ENCODE measurements at regions not wholly inside any gene's neighbourhood (a gene's known extent, or its start where the extent isn't known, plus 50 kb on each side); places are given as distances from the start of the nearest gene placed in this dataset.

- Histone ChIP-seq H3K27ac (ENCODE audit: low read depth, low read length) (no peak overlapping the region), H4K91ac (ENCODE audit: low read depth, low read length) (no peak overlapping the region), H3K27me3 (ENCODE audit: insufficient read depth, low read length) (no peaks in the 10 kb centered on the region), H3K4me3 (ENCODE audit: low read depth, low read length) (no peak overlapping the region), H3K9ac (ENCODE audit: low read length) (no peak overlapping the region), H4K8ac (ENCODE audit: low read depth, low read length) (no peak overlapping the region), H2BK12ac (ENCODE audit: low read length) (no peak overlapping the region), H2BK120ac (ENCODE audit: insufficient read depth, low read length, poor library complexity) (no peak overlapping the region), H2BK5ac (ENCODE audit: low read depth, low read length, poor library complexity) (no peak overlapping the region), H3K4ac (ENCODE audit: low read depth, low read length) (no peak overlapping the region), H3K4me1 (ENCODE audit: control insufficient read depth in 1 of 2, insufficient read depth in 2 of 2, low read length in 2 of 2) (no peaks in the 10 kb centered on the region), H3K79me1 (ENCODE audit: low read length) (no peaks in the 10 kb centered on the region), H3K4me2 (ENCODE audit: low read length) (no peak overlapping the region), H2AFZ (ENCODE audit: insufficient read depth, low read length, poor library complexity) (no peak overlapping the region), H3K18ac (ENCODE audit: low read length) (no peak overlapping the region), H2AK5ac (ENCODE audit: low read length) (no peak overlapping the region), H3K36me3 (ENCODE audit: control insufficient read depth in 1 of 2, insufficient read depth in 2 of 2, low read length in 2 of 2) (no peaks in the 10 kb centered on the region), H3K23ac (ENCODE audit: low read length) (no peak overlapping the region), H3K14ac (ENCODE audit: low read length) (no peak overlapping the region), H4K12ac (ENCODE audit: low read depth, low read length) (no peak overlapping the region), H3K79me2 (ENCODE audit: control insufficient read depth, insufficient read depth, low read length, poor library complexity) (no peaks in the 10 kb centered on the region), H3K9me3 (ENCODE audit: insufficient read depth, low read depth, low read length) (peaks cover 4% of the 10 kb centered on the region)
- no peak for DNase-seq
- WGBS (ENCODE audit: extremely low coverage, insufficient coverage, insufficient read length), result no CpG with 5 or more reads among the region's 22 CpGs
These were observed 242.8 kb downstream of the CCSER2 start for GRCh38 chr10:84571146-84571545.

- H3K4ac ChIP-seq (ENCODE audit: low read depth, low read length), result no peak overlapping the region
- no peak overlapping the region for H2BK12ac ChIP-seq (ENCODE audit: low read length)
- no peak overlapping the region for H4K91ac ChIP-seq (ENCODE audit: low read depth, low read length)
- peaks cover 4% of the 10 kb centered on the region for H3K9me3 ChIP-seq (ENCODE audit: insufficient read depth, low read depth, low read length)
- no peak overlapping the region for H3K4me2 ChIP-seq (ENCODE audit: low read length)
- no peak overlapping the region for H4K8ac ChIP-seq (ENCODE audit: low read depth, low read length)
- no peak overlapping the region for H3K27ac ChIP-seq (ENCODE audit: low read depth, low read length)
- H3K36me3 ChIP-seq (ENCODE audit: control insufficient read depth in 1 of 2, insufficient read depth in 2 of 2, low read length in 2 of 2), result no peaks in the 10 kb centered on the region
- no peaks in the 10 kb centered on the region for H3K27me3 ChIP-seq (ENCODE audit: insufficient read depth, low read length)
- H3K4me3 ChIP-seq (ENCODE audit: low read depth, low read length), result no peak overlapping the region
- no peak overlapping the region for H3K18ac ChIP-seq (ENCODE audit: low read length)
- H2AFZ ChIP-seq (ENCODE audit: insufficient read depth, low read length, poor library complexity), result no peak overlapping the region
- no peak overlapping the region for H4K12ac ChIP-seq (ENCODE audit: low read depth, low read length)
- H3K79me1 ChIP-seq (ENCODE audit: low read length), result no peaks in the 10 kb centered on the region
- H2BK5ac ChIP-seq (ENCODE audit: low read depth, low read length, poor library complexity), result no peak overlapping the region
- H3K79me2 ChIP-seq (ENCODE audit: control insufficient read depth, insufficient read depth, low read length, poor library complexity), result no peaks in the 10 kb centered on the region
- no CpG with 5 or more reads among the region's 1 CpG for WGBS (ENCODE audit: extremely low coverage, insufficient coverage, insufficient read length)
- no peak overlapping the region for H2AK5ac ChIP-seq (ENCODE audit: low read length)
- H3K23ac ChIP-seq (ENCODE audit: low read length), result no peak overlapping the region
- no peak overlapping the region for H2BK120ac ChIP-seq (ENCODE audit: insufficient read depth, low read length, poor library complexity)
- no peak overlapping the region for H3K14ac ChIP-seq (ENCODE audit: low read length)
- DNase-seq, result peak in 1 of 2 donors; percentile 6
- no peaks in the 10 kb centered on the region for H3K4me1 ChIP-seq (ENCODE audit: control insufficient read depth in 1 of 2, insufficient read depth in 2 of 2, low read length in 2 of 2)
- no peak overlapping the region for H3K9ac ChIP-seq (ENCODE audit: low read length)
These were observed 245.7 kb downstream of the CCSER2 start for GRCh38 chr10:84574102-84574501.

- WGBS (ENCODE audit: extremely low coverage, insufficient coverage, insufficient read length), result no CpG with 5 or more reads among the region's 6 CpGs
- Histone ChIP-seq H3K4ac (ENCODE audit: low read depth, low read length) (no peak overlapping the region), H3K9ac (ENCODE audit: low read length) (no peak overlapping the region), H3K36me3 (ENCODE audit: control insufficient read depth in 1 of 2, insufficient read depth in 2 of 2, low read length in 2 of 2) (no peaks in the 10 kb centered on the region), H4K12ac (ENCODE audit: low read depth, low read length) (no peak overlapping the region), H3K4me3 (ENCODE audit: low read depth, low read length) (no peak overlapping the region), H3K23ac (ENCODE audit: low read length) (no peak overlapping the region), H3K14ac (ENCODE audit: low read length) (no peak overlapping the region), H2AK5ac (ENCODE audit: low read length) (no peak overlapping the region), H2BK5ac (ENCODE audit: low read depth, low read length, poor library complexity) (no peak overlapping the region), H3K4me1 (ENCODE audit: control insufficient read depth in 1 of 2, insufficient read depth in 2 of 2, low read length in 2 of 2) (no peaks in the 10 kb centered on the region), H2BK12ac (ENCODE audit: low read length) (no peak overlapping the region), H3K9me3 (ENCODE audit: insufficient read depth, low read depth, low read length) (no peaks in the 10 kb centered on the region), H2AFZ (ENCODE audit: insufficient read depth, low read length, poor library complexity) (no peak overlapping the region), H3K27ac (ENCODE audit: low read depth, low read length) (no peak overlapping the region), H3K79me2 (ENCODE audit: control insufficient read depth, insufficient read depth, low read length, poor library complexity) (no peaks in the 10 kb centered on the region), H3K4me2 (ENCODE audit: low read length) (no peak overlapping the region), H4K91ac (ENCODE audit: low read depth, low read length) (no peak overlapping the region), H2BK120ac (ENCODE audit: insufficient read depth, low read length, poor library complexity) (no peak overlapping the region), H3K27me3 (ENCODE audit: insufficient read depth, low read length) (no peaks in the 10 kb centered on the region), H3K18ac (ENCODE audit: low read length) (no peak overlapping the region), H3K79me1 (ENCODE audit: low read length) (no peaks in the 10 kb centered on the region), H4K8ac (ENCODE audit: low read depth, low read length) (no peak overlapping the region)
- DNase-seq, result no peak
These were observed 253.6 kb downstream of the CCSER2 start for GRCh38 chr10:84581976-84582375.

DNA sequence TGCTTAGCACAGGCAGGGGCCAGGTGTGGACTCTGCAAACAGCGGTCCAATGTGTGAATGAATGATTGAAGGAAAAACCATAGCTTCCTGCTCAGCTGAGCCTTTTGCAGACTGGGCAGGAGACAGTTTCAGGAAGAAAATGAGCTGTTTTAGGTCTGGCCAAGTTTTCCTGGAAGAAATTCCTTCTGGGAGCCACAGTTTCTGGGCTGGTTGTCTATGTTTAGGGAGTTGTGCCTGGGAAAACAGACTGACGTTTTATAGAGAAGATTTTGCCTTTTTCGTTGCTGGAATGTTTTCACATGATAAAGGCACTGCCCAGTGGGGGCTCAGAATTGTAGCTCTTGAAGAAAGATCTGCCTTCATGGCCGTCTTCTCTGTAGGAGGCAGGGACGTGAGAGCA is 255.1 kb downstream of the CCSER2 start:
- H3K79me1 ChIP-seq (ENCODE audit: low read length), result no peaks in the 10 kb centered on the region
- H3K79me2 ChIP-seq (ENCODE audit: control insufficient read depth, insufficient read depth, low read length, poor library complexity), result no peaks in the 10 kb centered on the region
- WGBS (ENCODE audit: extremely low coverage, insufficient coverage, insufficient read length), result no CpG with 5 or more reads among the region's 5 CpGs
- H2BK5ac ChIP-seq (ENCODE audit: low read depth, low read length, poor library complexity), result no peak overlapping the region
- H4K12ac ChIP-seq (ENCODE audit: low read depth, low read length), result no peak overlapping the region
- no peak overlapping the region for H3K9ac ChIP-seq (ENCODE audit: low read length)
- no peak overlapping the region for H2AFZ ChIP-seq (ENCODE audit: insufficient read depth, low read length, poor library complexity)
- DNase-seq, result no peak
- H3K4me3 ChIP-seq (ENCODE audit: low read depth, low read length), result no peak overlapping the region
- no peak overlapping the region for H3K27ac ChIP-seq (ENCODE audit: low read depth, low read length)
- no peak overlapping the region for H3K23ac ChIP-seq (ENCODE audit: low read length)
- no peak overlapping the region for H4K8ac ChIP-seq (ENCODE audit: low read depth, low read length)
- no peak overlapping the region for H2BK12ac ChIP-seq (ENCODE audit: low read length)
- H4K91ac ChIP-seq (ENCODE audit: low read depth, low read length), result no peak overlapping the region
- no peaks in the 10 kb centered on the region for H3K9me3 ChIP-seq (ENCODE audit: insufficient read depth, low read depth, low read length)
- H2AK5ac ChIP-seq (ENCODE audit: low read length), result no peak overlapping the region
- no peak overlapping the region for H3K4me2 ChIP-seq (ENCODE audit: low read length)
- H3K4ac ChIP-seq (ENCODE audit: low read depth, low read length), result no peak overlapping the region
- no peaks in the 10 kb centered on the region for H3K36me3 ChIP-seq (ENCODE audit: control insufficient read depth in 1 of 2, insufficient read depth in 2 of 2, low read length in 2 of 2)
- peaks cover 0 to 2% of the 10 kb centered on the region in 2 experiments for H3K4me1 ChIP-seq (ENCODE audit: control insufficient read depth in 1 of 2, insufficient read depth in 2 of 2, low read length in 2 of 2)
- no peak overlapping the region for H3K18ac ChIP-seq (ENCODE audit: low read length)
- H3K27me3 ChIP-seq (ENCODE audit: insufficient read depth, low read length), result no peaks in the 10 kb centered on the region
- no peak overlapping the region for H3K14ac ChIP-seq (ENCODE audit: low read length)
- no peak overlapping the region for H2BK120ac ChIP-seq (ENCODE audit: insufficient read depth, low read length, poor library complexity)
